Keratinocyte (primary cell): ENCODE measurements at regions not wholly inside any gene's neighbourhood (a gene's known extent, or its start where the extent isn't known, plus 50 kb on each side); places are given as distances from the start of the nearest gene placed in this dataset.

Experiments used
- DNase-seq: peaks from one replicate; pipeline ENCODE4 v3.0.0-alpha.2; 2011; ENCODE audit warnings: low read depth, missing footprints, low spot score
- FAIRE-seq: peaks from 2 replicates; lab custom pipeline; 2011; peaks lifted over from hg19 to GRCh38; lab: Jason Lieb, UNC
- H2AFZ ChIP-seq: 2 replicates; pipeline ENCODE4 v1.6.0; 2012; ENCODE audit warnings: low read length, control low read depth, inconsistent platforms; ENCODE audit not compliant: control insufficient read depth
- H3K27ac ChIP-seq: 2 replicates; pipeline ENCODE4 v1.5.1; 2011; ENCODE audit warnings: low read length; ENCODE audit not compliant: control insufficient read depth, insufficient read depth
- H3K27me3 ChIP-seq: 3 replicates; pipeline ENCODE4 v1.6.0; 2011; ENCODE audit warnings: low read length; ENCODE audit not compliant: control insufficient read depth, insufficient read depth; ENCODE audit errors: extremely low read depth
- H3K36me3 ChIP-seq, 2 experiments: 2 replicates in 1 of 2; 3 replicates in 1 of 2; pipeline ENCODE4 v1.5.1; 2011; ENCODE audit warnings: low read length in 2 of 2, mild to moderate bottlenecking in 1 of 2; ENCODE audit not compliant: control insufficient read depth in 2 of 2, insufficient read depth in 2 of 2; ENCODE audit errors: extremely low read depth in 1 of 2
- H3K4me1 ChIP-seq: 3 replicates; pipeline ENCODE4 v1.5.1; 2011; ENCODE audit warnings: low read length; ENCODE audit not compliant: control insufficient read depth, insufficient read depth; ENCODE audit errors: extremely low read depth
- H3K4me2 ChIP-seq: 3 replicates; pipeline ENCODE4 v1.6.0; 2011; ENCODE audit warnings: low read depth, low read length; ENCODE audit not compliant: control insufficient read depth, insufficient read depth; ENCODE audit errors: extremely low read depth
- H3K4me3 ChIP-seq, 3 experiments: fragments of 200-600 bp in 1 of 3; sonication (generic) in 1 of 3; 2 replicates in 2 of 3; 3 replicates in 1 of 3; pipeline ENCODE4 v1.5.1; 2011 to 2016; ENCODE audit warnings: low read length in 3 of 3, mild to moderate bottlenecking in 3 of 3, control low read depth in 2 of 3, inconsistent platforms in 1 of 3, low read depth in 1 of 3, mixed read lengths in 1 of 3, mixed run types in 1 of 3, moderate library complexity in 1 of 3; ENCODE audit not compliant: control insufficient read depth in 2 of 3, insufficient read depth in 2 of 3; ENCODE audit errors: extremely low read depth in 1 of 3
- H3K79me2 ChIP-seq: 2 replicates; pipeline ENCODE4 v1.6.0; 2012; ENCODE audit warnings: low read length; ENCODE audit not compliant: control insufficient read depth, insufficient read depth
- H3K9ac ChIP-seq: 3 replicates; pipeline ENCODE4 v1.6.0; 2011; ENCODE audit warnings: low read length; ENCODE audit not compliant: control insufficient read depth, insufficient read depth; ENCODE audit errors: extremely low read depth
- H3K9me1 ChIP-seq: 3 replicates; pipeline ENCODE4 v1.6.0; 2011; ENCODE audit warnings: low read length; ENCODE audit not compliant: control insufficient read depth, insufficient read depth; ENCODE audit errors: extremely low read depth
- H3K9me3 ChIP-seq: 2 replicates; pipeline ENCODE4 v1.5.1; 2012; ENCODE audit warnings: low read depth, low read length; ENCODE audit not compliant: control insufficient read depth
- H4K20me1 ChIP-seq: 3 replicates; pipeline ENCODE4 v1.6.0; 2011; ENCODE audit warnings: low read length; ENCODE audit not compliant: control insufficient read depth, insufficient read depth; ENCODE audit errors: extremely low read depth
- CTCF ChIP-seq, 3 experiments: IDR thresholded peaks in 1 of 3; conservative IDR thresholded peaks in 1 of 3; optimal IDR thresholded peaks in 1 of 3; 2 replicates in 2 of 3; 3 replicates in 1 of 3; pipeline versions ENCODE3 to v1.5.1; 2011; ENCODE audit warnings: low read length in 3 of 3, mild to moderate bottlenecking in 3 of 3, moderate library complexity in 2 of 3, control low read depth in 1 of 3, inconsistent platforms in 1 of 3; ENCODE audit not compliant: insufficient read depth in 2 of 3; ENCODE audit errors: extremely low read depth in 1 of 3
- EZH2 ChIP-seq: IDR thresholded peaks from one replicate; pipeline ENCODE4 v1.6.1; 2012; ENCODE audit warnings: inconsistent platforms, mild to moderate bottlenecking, low read length, moderate library complexity
- dilution Hi-C: fragments of 300-500 bp; cut with MboI; formaldehyde crosslinking; loops from one replicate; pipeline ENCODE4 v1.7.0; 2020; ENCODE audit warnings: low sequenced_read_pairs; ENCODE audit not compliant: extremely low pct_ligation_motif_present

DNA sequence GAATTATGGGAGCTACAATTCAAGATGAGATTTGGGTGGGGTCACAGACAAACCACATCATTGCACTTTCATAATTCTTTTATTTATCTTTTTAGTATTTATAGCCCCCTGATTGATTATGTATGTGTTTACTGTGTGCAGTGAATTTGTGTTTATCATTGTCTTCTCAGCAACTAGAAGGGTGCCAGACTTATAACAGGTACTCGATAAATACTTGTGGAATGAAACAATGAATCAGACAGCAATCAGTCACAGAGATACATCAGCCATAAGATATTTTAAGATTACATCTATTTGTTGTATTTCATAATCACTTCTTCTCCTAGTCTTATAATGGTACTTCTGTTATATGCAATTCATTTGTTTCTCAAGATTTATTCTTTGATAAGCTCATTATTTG is 273.2 kb downstream of the PTPRC start:
- H2AFZ ChIP-seq = no peak overlapping the region
- H3K27ac ChIP-seq = no peak overlapping the region
- H3K27me3 ChIP-seq = no peaks in the 10 kb centered on the region
- H3K9me1 ChIP-seq = no peaks in the 10 kb centered on the region
- H3K9me3 ChIP-seq = no peaks in the 10 kb centered on the region
- no peaks in the 10 kb centered on the region for H4K20me1 ChIP-seq
- peaks cover 13% of the 10 kb centered on the region for H3K4me1 ChIP-seq
- H3K9ac ChIP-seq = no peak overlapping the region
- no peaks in the 10 kb centered on the region for H3K36me3 ChIP-seq
- FAIRE-seq = no peak
- dilution Hi-C loops = no loop called here
- H3K79me2 ChIP-seq = peaks cover 64% of the 10 kb centered on the region
- TF ChIP-seq CTCF (optimal IDR thresholded peaks at IDR 0.05 in 1 of 3, IDR thresholded peaks at IDR 0.05 in 1 of 3, conservative IDR thresholded peaks at IDR 0.05 in 1 of 3; ENCODE audit: extremely low read depth in 1 of 3, insufficient read depth in 2 of 3, low read length in 3 of 3) (no peak), EZH2 (no peak)
- H3K4me2 ChIP-seq = no peak overlapping the region
- H3K4me3 ChIP-seq = no peak overlapping the region
- DNase-seq = no peak

DNA sequence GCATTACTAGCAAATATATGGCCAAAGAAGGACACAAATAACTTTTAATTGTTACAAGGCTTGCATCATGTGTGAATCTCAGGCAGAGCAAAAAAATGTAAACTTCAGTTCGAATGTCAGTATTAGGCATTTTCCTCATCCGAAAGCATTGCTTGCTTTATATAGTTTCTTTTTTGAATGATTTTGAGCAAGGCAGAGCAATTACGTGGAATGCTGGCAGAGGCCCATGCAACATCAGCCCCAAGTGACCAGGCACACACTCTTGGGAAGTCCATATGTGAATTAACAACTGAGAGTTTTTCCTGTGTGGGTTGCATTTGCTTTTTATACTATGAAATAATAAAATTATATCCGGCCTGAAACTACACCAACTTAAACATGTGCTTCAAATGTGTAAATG is 274.8 kb downstream of the PTPRC start:
- DNase-seq (no peak), FAIRE-seq (no peak)
- Histone ChIP-seq H3K4me3 (no peak overlapping the region), H3K27ac (no peak overlapping the region), H3K27me3 (no peaks in the 10 kb centered on the region), H3K4me2 (no peak overlapping the region), H3K9me3 (no peaks in the 10 kb centered on the region), H2AFZ (no peak overlapping the region), H3K4me1 (peaks cover 20% of the 10 kb centered on the region), H4K20me1 (no peaks in the 10 kb centered on the region), H3K36me3 (no peaks in the 10 kb centered on the region), H3K79me2 (peaks cover 70% of the 10 kb centered on the region), H3K9me1 (no peaks in the 10 kb centered on the region), H3K9ac (no peak overlapping the region)
- TF ChIP-seq CTCF (optimal IDR thresholded peaks at IDR 0.05 in 1 of 3, IDR thresholded peaks at IDR 0.05 in 1 of 3, conservative IDR thresholded peaks at IDR 0.05 in 1 of 3; ENCODE audit: extremely low read depth in 1 of 3, insufficient read depth in 2 of 3, low read length in 3 of 3) (no peak), EZH2 (no peak)
- dilution Hi-C loops = no loop called here
